Heart right ventricle (tissue), 16 donors: ENCODE measurements at regions not wholly inside any gene's neighbourhood (a gene's known extent, or its start where the extent isn't known, plus 50 kb on each side); places are given as distances from the start of the nearest gene placed in this dataset.

ENCODE experiments used
- ATAC-seq, 8 donors: fragments of 200-7000 bp; cut with Tn5 transposase; one replicate each; pipeline ENCODE4 v1.9.1; 2020; ENCODE audit warnings: mild to moderate bottlenecking in 8 of 8, moderate library complexity in 8 of 8, moderate number of reproducible peaks in 1 of 8
- DNase-seq, 2 donors: peaks; one replicate each; pipeline ENCODE4 v3.0.0-alpha.2; 2020
- H3K27ac ChIP-seq, 10 donors: fragments of 200-600 bp; sonication (generic) in 2 of 10; one replicate each; pipeline versions ENCODE4 v1.5.0 to v1.8.0; 2020 to 2022; ENCODE audit warnings: mild to moderate bottlenecking in 3 of 10
- H3K27me3 ChIP-seq, 7 donors: fragments of 200-600 bp; one replicate each; pipeline ENCODE4 v1.8.0; 2021 to 2022; ENCODE audit warnings: mild to moderate bottlenecking in 2 of 7
- H3K36me3 ChIP-seq, 9 donors: fragments of 200-600 bp; sonication (generic) in 1 of 9; one replicate each; pipeline versions ENCODE4 v1.5.0 to v1.8.0; 2020 to 2022; ENCODE audit warnings: mild to moderate bottlenecking in 2 of 9
- H3K4me1 ChIP-seq, 9 donors: fragments of 200-600 bp; sonication (generic) in 1 of 9; one replicate each; pipeline versions ENCODE4 v1.5.0 to v1.8.0; 2020 to 2022; ENCODE audit warnings: mild to moderate bottlenecking in 4 of 9
- H3K4me3 ChIP-seq, 10 donors: fragments of 200-600 bp; sonication (generic) in 2 of 10; one replicate each; pipeline versions ENCODE4 v1.5.0 to v1.8.0; 2020 to 2022; ENCODE audit warnings: mild to moderate bottlenecking in 7 of 10, moderate library complexity in 2 of 10
- H3K9me3 ChIP-seq, 11 donors: fragments of 200-600 bp in 10 of 11; sonication (generic) in 2 of 11; one replicate each; pipeline versions ENCODE4 v1.5.0 to v1.8.0; 2013 to 2022; ENCODE audit warnings: mild to moderate bottlenecking in 2 of 11, control low read depth in 1 of 11, moderate library complexity in 1 of 11
- WGBS, 2 donors: extraction: QIAGEN DNeasy Blood & Tissue Kit; methylation state at CpG; one replicate each; pipeline ENCODE4 v1.1.7; 2013; ENCODE audit warnings: inconsistent platforms in 1 of 2; 5-methylcytosine and 5-hydroxymethylcytosine counted together
- intact Hi-C, 10 donors: fragments of 100-400 bp; cut with DNase I; formaldehyde crosslinking; loops; one replicate each; pipeline versions ENCODE4 v1.11.1 to v1.14.2; 2022
- TF ChIP-seq, protein P1 (sequence below), 9 donors: fragments of 200-600 bp; sonication (generic) in 2 of 9; IDR thresholded peaks; one replicate each; pipeline versions ENCODE4 v1.5.0 to v1.8.0; 2021 to 2022; ENCODE audit warnings: antibody characterized with exemption in 9 of 9, mild to moderate bottlenecking in 5 of 9, moderate library complexity in 1 of 9
- donor health status: Arrhythmogenic right ventricular cardiomyopathy.
- donor health status: ischemic (EF 13 %, LVEDD 7.1; RV severe dilation, severe dysfunction).
- donor health status: healthy with polysubstance abuse.
- donor health status: DM: no; HTN: yes; CAD: no.
- donor health status: DM: no; HTN: no; CAD: no.
- donor health status: ischemic (EF 25% LVEDD 6.9; RV normal size, moderate dysfunction).
- donor health status: ischemic (EF 25% LVEDD 5.7; RV mildly dilated, moderate dysfunction).
- donor health status: healthy.
- donor health status: DM: yes; HTN: yes; CAD: no.
- donor health status: Ischemic cardiomyopathy.
- donor health status: ischemic (EF 35%, LVEDD 5.7; RV mildly dilated, moderate dysfunction).
- donor health status: nonischemic (EF 11% LVEDD 7.7; RV severe dilation, severe dysfunction).
- donor health status: DM: yes; HTN: yes; CAD: no.
- donor health status: PGD.
- donor health status: ischemic (EF 29% LVEDD 5.4; RV normal size, mild dysfunction).
- donor health status: nonischemic (EF 23%, LVEDD 6.1; RV moderate dilation, normal function).

DNA sequence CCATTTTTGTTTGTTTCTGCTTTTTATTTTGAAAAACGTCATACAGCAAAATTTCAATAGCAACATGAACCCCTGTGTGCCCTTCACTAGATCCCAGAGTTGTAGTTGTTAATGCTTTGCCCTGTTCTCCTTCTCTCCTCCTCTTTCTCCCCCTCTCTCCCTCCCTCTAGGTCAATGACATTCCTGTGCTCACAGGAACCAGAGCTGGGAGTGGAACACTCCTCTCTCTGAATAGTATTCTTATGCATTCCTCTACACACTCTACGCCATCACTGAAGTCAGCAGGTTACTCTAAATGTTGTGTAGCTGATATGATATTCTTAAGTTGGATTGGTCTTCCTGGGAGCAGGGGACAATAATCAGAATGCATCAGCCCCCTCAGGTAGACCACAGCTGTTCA lies 243.4 kb downstream of the SYK start:
- Histone ChIP-seq H3K4me1 (peaks cover 0 to 8% (median 0%) of the 10 kb centered on the region in 9 donors), H3K4me3 (no peak overlapping the region), H3K27ac (no peak overlapping the region), H3K36me3 (no peaks in the 10 kb centered on the region), H3K9me3 (no peaks in the 10 kb centered on the region), H3K27me3 (peaks cover 0 to 23% (median 5%) of the 10 kb centered on the region in 7 donors)
- no peak for ATAC-seq
- TF ChIP-seq, protein P1, sequence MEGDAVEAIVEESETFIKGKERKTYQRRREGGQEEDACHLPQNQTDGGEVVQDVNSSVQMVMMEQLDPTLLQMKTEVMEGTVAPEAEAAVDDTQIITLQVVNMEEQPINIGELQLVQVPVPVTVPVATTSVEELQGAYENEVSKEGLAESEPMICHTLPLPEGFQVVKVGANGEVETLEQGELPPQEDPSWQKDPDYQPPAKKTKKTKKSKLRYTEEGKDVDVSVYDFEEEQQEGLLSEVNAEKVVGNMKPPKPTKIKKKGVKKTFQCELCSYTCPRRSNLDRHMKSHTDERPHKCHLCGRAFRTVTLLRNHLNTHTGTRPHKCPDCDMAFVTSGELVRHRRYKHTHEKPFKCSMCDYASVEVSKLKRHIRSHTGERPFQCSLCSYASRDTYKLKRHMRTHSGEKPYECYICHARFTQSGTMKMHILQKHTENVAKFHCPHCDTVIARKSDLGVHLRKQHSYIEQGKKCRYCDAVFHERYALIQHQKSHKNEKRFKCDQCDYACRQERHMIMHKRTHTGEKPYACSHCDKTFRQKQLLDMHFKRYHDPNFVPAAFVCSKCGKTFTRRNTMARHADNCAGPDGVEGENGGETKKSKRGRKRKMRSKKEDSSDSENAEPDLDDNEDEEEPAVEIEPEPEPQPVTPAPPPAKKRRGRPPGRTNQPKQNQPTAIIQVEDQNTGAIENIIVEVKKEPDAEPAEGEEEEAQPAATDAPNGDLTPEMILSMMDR (IDR thresholded peaks at IDR 0.05), result no peak
- intact Hi-C loops, result no loop called here
- no peak for DNase-seq
- 69 to 80% methylated on average over 2 of the region's 2 CpGs for WGBS, 2 donors

DNA sequence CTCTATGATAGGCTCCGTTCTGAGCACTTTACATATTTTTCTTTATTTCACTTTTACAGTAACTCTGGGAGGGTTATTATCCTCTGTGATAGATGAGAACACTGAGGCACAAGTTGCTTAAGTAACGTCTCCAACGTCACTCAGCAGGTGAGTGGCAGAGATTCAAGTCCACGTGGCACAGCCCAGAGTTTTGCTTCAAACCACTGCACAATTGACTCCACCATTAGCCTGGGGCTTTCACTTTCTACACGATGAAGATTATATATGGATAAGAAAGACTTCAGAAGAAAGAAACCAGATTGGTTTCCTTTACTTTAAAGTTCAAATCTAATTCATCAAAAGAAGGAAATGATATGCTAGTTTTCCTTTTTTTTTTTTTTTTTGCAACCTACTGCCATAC lies 245.9 kb downstream of the SYK start:
- ATAC-seq (no peak), DNase-seq (no peak)
- TF ChIP-seq, protein P1 (IDR thresholded peaks at IDR 0.05), result no peak
- 63 to 75% methylated on average over 5 of the region's 5 CpGs for WGBS, 2 donors
- Histone ChIP-seq H3K9me3 (no peaks in the 10 kb centered on the region), H3K4me3 (no peak overlapping the region), H3K36me3 (no peaks in the 10 kb centered on the region), H3K4me1 (peaks cover 0 to 8% (median 0%) of the 10 kb centered on the region in 9 donors), H3K27ac (no peak overlapping the region), H3K27me3 (peaks cover 0 to 23% (median 5%) of the 10 kb centered on the region in 7 donors)
- intact Hi-C loops, result no loop called here

DNA sequence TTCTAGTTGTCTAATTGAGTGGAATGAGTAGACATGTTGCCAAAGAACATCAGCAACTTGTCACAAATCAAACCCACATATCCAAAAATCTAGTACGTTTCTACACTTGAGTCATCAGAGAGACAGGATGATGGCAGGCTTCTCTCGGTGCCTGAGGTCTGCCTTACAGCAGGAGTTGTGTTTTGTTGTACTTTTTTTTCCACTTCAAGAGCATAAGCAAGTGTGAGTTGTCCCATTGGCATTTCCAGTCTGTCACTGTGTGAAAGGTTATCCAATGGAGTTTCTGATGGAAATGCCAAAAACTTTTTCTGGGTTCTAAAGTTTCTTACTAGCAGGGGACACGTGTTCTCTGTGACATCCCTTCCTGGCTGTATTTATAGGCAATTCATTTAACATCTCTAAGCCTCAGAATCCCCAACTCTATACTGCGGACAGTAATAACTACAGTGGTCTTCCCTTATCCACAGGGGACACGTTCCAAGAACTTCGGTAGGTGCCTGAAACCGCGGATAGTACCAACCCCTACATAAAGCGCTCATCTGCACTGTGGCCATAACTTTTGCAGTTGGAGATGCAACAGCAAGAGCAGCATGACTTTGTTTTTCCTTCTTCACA lies 246.5 kb downstream of the SYK start:
- Histone ChIP-seq H3K4me3 (no peak overlapping the region), H3K4me1 (peaks cover 0 to 8% (median 0%) of the 10 kb centered on the region in 9 donors), H3K27ac (no peak overlapping the region), H3K36me3 (no peaks in the 10 kb centered on the region), H3K27me3 (peaks cover 0 to 23% (median 5%) of the 10 kb centered on the region in 7 donors), H3K9me3 (no peaks in the 10 kb centered on the region)
- TF ChIP-seq, protein P1 (IDR thresholded peaks at IDR 0.05), result no peak
- intact Hi-C loops, result no loop called here
- ATAC-seq (no peak), DNase-seq (no peak)
- 78 to 83% methylated on average over 9 of the region's 9 CpGs for WGBS, 2 donors

DNA sequence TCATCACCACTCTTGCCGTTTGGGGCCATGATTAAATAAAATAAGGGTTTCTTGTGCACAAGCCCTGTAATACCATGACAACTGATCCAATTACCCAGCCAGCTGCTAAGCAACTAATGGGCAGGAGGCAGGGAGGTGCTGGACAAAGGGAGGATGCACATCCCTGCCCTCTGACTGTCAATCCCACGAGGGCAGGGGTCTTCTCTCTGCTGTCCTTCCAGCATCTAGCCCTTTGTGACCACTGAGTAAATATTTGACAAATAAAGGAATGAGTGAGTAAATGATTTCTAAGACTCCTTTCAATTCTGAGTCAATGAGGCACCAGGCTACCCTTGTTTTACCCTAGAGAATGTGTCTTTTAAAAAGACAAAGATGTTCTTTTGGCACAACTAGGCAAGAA lies 247.1 kb downstream of the SYK start:
- H3K36me3 ChIP-seq, result no peaks in the 10 kb centered on the region
- ATAC-seq (no peak), DNase-seq (no peak)
- TF ChIP-seq, protein P1 (IDR thresholded peaks at IDR 0.05), result no peak
- H3K4me3 ChIP-seq, result no peak overlapping the region
- 64 to 66% methylated on average over 2 of the region's 2 CpGs for WGBS, 2 donors
- intact Hi-C loops, result no loop called here
- H3K9me3 ChIP-seq, result no peaks in the 10 kb centered on the region
- no peak overlapping the region for H3K27ac ChIP-seq
- H3K27me3 ChIP-seq, result peaks cover 0 to 23% (median 5%) of the 10 kb centered on the region in 7 donors
- H3K4me1 ChIP-seq, result peaks cover 0 to 8% (median 0%) of the 10 kb centered on the region in 9 donors
